ENCODE measurements at regions not wholly inside any gene's neighbourhood (a gene's known extent, or its start where the extent isn't known, plus 50 kb on each side); places are given as distances from the start of the nearest gene placed in this dataset.
"Not testable (repeated sequence)": the region's sequence is repeated elsewhere in the genome, so short reads cannot be mapped to it uniquely, and the experiment has no call there.

- H3K9me3 ChIP-seq (ENCODE audit: control insufficient read depth in 2 of 2, low read length in 2 of 2): no peaks in the 10 kb centered on the region
- no peak overlapping the region for H3K27ac ChIP-seq (ENCODE audit: low read depth in 2 of 2, low read length in 2 of 2)
- no peaks in the 10 kb centered on the region for H3K4me1 ChIP-seq (ENCODE audit: control insufficient read depth in 2 of 2, insufficient read depth in 2 of 2, low read length in 2 of 2)
- no peaks in the 10 kb centered on the region for H3K36me3 ChIP-seq (ENCODE audit: control insufficient read depth in 2 of 2, insufficient read depth in 2 of 2, low read length in 2 of 2)
- H3K27me3 ChIP-seq (ENCODE audit: control insufficient read depth in 2 of 2, insufficient read depth in 2 of 2, low read length in 2 of 2): no peaks in the 10 kb centered on the region
- no peak overlapping the region for H3K4me3 ChIP-seq (ENCODE audit: low read length in 2 of 2)
- no peak overlapping the region for H3K9ac ChIP-seq (ENCODE audit: low read depth in 1 of 2, low read length in 2 of 2)
Observed at GRCh38 chr3:171915275-171915674, 72.1 kb downstream of the TMEM212 start.

GRCh38 chr3:171916888-171917287 lies 73.7 kb downstream of the TMEM212 start:
- Histone ChIP-seq H3K9ac (ENCODE audit: low read depth in 1 of 2, low read length in 2 of 2) (no peak overlapping the region), H3K36me3 (ENCODE audit: control insufficient read depth in 2 of 2, insufficient read depth in 2 of 2, low read length in 2 of 2) (no peaks in the 10 kb centered on the region), H3K27ac (ENCODE audit: low read depth in 2 of 2, low read length in 2 of 2) (no peak overlapping the region), H3K4me3 (ENCODE audit: low read length in 2 of 2) (no peak overlapping the region), H3K27me3 (ENCODE audit: control insufficient read depth in 2 of 2, insufficient read depth in 2 of 2, low read length in 2 of 2) (no peaks in the 10 kb centered on the region), H3K4me1 (ENCODE audit: control insufficient read depth in 2 of 2, insufficient read depth in 2 of 2, low read length in 2 of 2) (no peaks in the 10 kb centered on the region), H3K9me3 (ENCODE audit: control insufficient read depth in 2 of 2, low read length in 2 of 2) (no peaks in the 10 kb centered on the region)

GRCh38 chr3:171922629-171923028 lies 79.5 kb downstream of the TMEM212 start:
- H3K4me1 ChIP-seq (ENCODE audit: control insufficient read depth in 2 of 2, insufficient read depth in 2 of 2, low read length in 2 of 2); H3K9ac ChIP-seq (ENCODE audit: low read depth in 1 of 2, low read length in 2 of 2); H3K36me3 ChIP-seq (ENCODE audit: control insufficient read depth in 2 of 2, insufficient read depth in 2 of 2, low read length in 2 of 2); H3K27ac ChIP-seq (ENCODE audit: low read depth in 2 of 2, low read length in 2 of 2); H3K4me3 ChIP-seq (ENCODE audit: low read length in 2 of 2); H3K9me3 ChIP-seq (ENCODE audit: control insufficient read depth in 2 of 2, low read length in 2 of 2); H3K27me3 ChIP-seq (ENCODE audit: control insufficient read depth in 2 of 2, insufficient read depth in 2 of 2, low read length in 2 of 2): not testable (repeated sequence)

- H3K4me3 ChIP-seq (ENCODE audit: low read length in 2 of 2); H3K27ac ChIP-seq (ENCODE audit: low read depth in 2 of 2, low read length in 2 of 2); H3K9ac ChIP-seq (ENCODE audit: low read depth in 1 of 2, low read length in 2 of 2); H3K27me3 ChIP-seq (ENCODE audit: control insufficient read depth in 2 of 2, insufficient read depth in 2 of 2, low read length in 2 of 2); H3K9me3 ChIP-seq (ENCODE audit: control insufficient read depth in 2 of 2, low read length in 2 of 2); H3K4me1 ChIP-seq (ENCODE audit: control insufficient read depth in 2 of 2, insufficient read depth in 2 of 2, low read length in 2 of 2); H3K36me3 ChIP-seq (ENCODE audit: control insufficient read depth in 2 of 2, insufficient read depth in 2 of 2, low read length in 2 of 2): not testable (repeated sequence)
Observed at GRCh38 chr3:171923668-171924067, 80.5 kb downstream of the TMEM212 start.

- not testable (repeated sequence) for H3K36me3 ChIP-seq (ENCODE audit: control insufficient read depth in 2 of 2, insufficient read depth in 2 of 2, low read length in 2 of 2); H3K27me3 ChIP-seq (ENCODE audit: control insufficient read depth in 2 of 2, insufficient read depth in 2 of 2, low read length in 2 of 2); H3K9ac ChIP-seq (ENCODE audit: low read depth in 1 of 2, low read length in 2 of 2); H3K4me3 ChIP-seq (ENCODE audit: low read length in 2 of 2); H3K27ac ChIP-seq (ENCODE audit: low read depth in 2 of 2, low read length in 2 of 2); H3K4me1 ChIP-seq (ENCODE audit: control insufficient read depth in 2 of 2, insufficient read depth in 2 of 2, low read length in 2 of 2); H3K9me3 ChIP-seq (ENCODE audit: control insufficient read depth in 2 of 2, low read length in 2 of 2)
Observed at GRCh38 chr3:171924864-171925263, 81.7 kb downstream of the TMEM212 start.

GRCh38 chr3:171932153-171932611 lies 89.0 kb downstream of the TMEM212 start:
- Histone ChIP-seq H3K27ac (ENCODE audit: low read depth in 2 of 2, low read length in 2 of 2) (no peak overlapping the region), H3K9ac (ENCODE audit: low read depth in 1 of 2, low read length in 2 of 2) (no peak overlapping the region), H3K27me3 (ENCODE audit: control insufficient read depth in 2 of 2, insufficient read depth in 2 of 2, low read length in 2 of 2) (no peaks in the 10 kb centered on the region), H3K4me1 (ENCODE audit: control insufficient read depth in 2 of 2, insufficient read depth in 2 of 2, low read length in 2 of 2) (no peaks in the 10 kb centered on the region), H3K4me3 (ENCODE audit: low read length in 2 of 2) (no peak overlapping the region), H3K9me3 (ENCODE audit: control insufficient read depth in 2 of 2, low read length in 2 of 2) (no peaks in the 10 kb centered on the region), H3K36me3 (ENCODE audit: control insufficient read depth in 2 of 2, insufficient read depth in 2 of 2, low read length in 2 of 2) (no peaks in the 10 kb centered on the region)

- Histone ChIP-seq H3K27ac (ENCODE audit: low read depth in 2 of 2, low read length in 2 of 2) (no peak overlapping the region), H3K27me3 (ENCODE audit: control insufficient read depth in 2 of 2, insufficient read depth in 2 of 2, low read length in 2 of 2) (no peaks in the 10 kb centered on the region), H3K4me3 (ENCODE audit: low read length in 2 of 2) (no peak overlapping the region), H3K9me3 (ENCODE audit: control insufficient read depth in 2 of 2, low read length in 2 of 2) (no peaks in the 10 kb centered on the region), H3K4me1 (ENCODE audit: control insufficient read depth in 2 of 2, insufficient read depth in 2 of 2, low read length in 2 of 2) (no peaks in the 10 kb centered on the region), H3K9ac (ENCODE audit: low read depth in 1 of 2, low read length in 2 of 2) (no peak overlapping the region), H3K36me3 (ENCODE audit: control insufficient read depth in 2 of 2, insufficient read depth in 2 of 2, low read length in 2 of 2) (no peaks in the 10 kb centered on the region)
Observed at GRCh38 chr3:171933441-171933840, 90.3 kb downstream of the TMEM212 start.

- Histone ChIP-seq H3K9ac (ENCODE audit: low read depth in 1 of 2, low read length in 2 of 2) (no peak overlapping the region), H3K27ac (ENCODE audit: low read depth in 2 of 2, low read length in 2 of 2) (no peak overlapping the region)
Observed at GRCh38 chr3:171935261-171936123, 92.3 kb downstream of the TMEM212 start.

GRCh38 chr3:171936191-171936841 lies 93.2 kb downstream of the TMEM212 start:
- no peaks in the 10 kb centered on the region for H3K36me3 ChIP-seq (ENCODE audit: control insufficient read depth in 2 of 2, insufficient read depth in 2 of 2, low read length in 2 of 2)
- no peak overlapping the region for H3K4me3 ChIP-seq (ENCODE audit: low read length in 2 of 2)
- H3K27me3 ChIP-seq (ENCODE audit: control insufficient read depth in 2 of 2, insufficient read depth in 2 of 2, low read length in 2 of 2): no peaks in the 10 kb centered on the region
- H3K4me1 ChIP-seq (ENCODE audit: control insufficient read depth in 2 of 2, insufficient read depth in 2 of 2, low read length in 2 of 2): no peaks in the 10 kb centered on the region
- H3K9ac ChIP-seq (ENCODE audit: low read depth in 1 of 2, low read length in 2 of 2): no peak overlapping the region
- H3K9me3 ChIP-seq (ENCODE audit: control insufficient read depth in 2 of 2, low read length in 2 of 2): no peaks in the 10 kb centered on the region
- no peak overlapping the region for H3K27ac ChIP-seq (ENCODE audit: low read depth in 2 of 2, low read length in 2 of 2)

More at GRCh38 chr3:171935261-171936123, 92.3 kb downstream of the TMEM212 start:
- no peaks in the 10 kb centered on the region for H3K9me3 ChIP-seq (ENCODE audit: control insufficient read depth in 2 of 2, low read length in 2 of 2)
- H3K4me3 ChIP-seq (ENCODE audit: low read length in 2 of 2): no peak overlapping the region
- H3K27me3 ChIP-seq (ENCODE audit: control insufficient read depth in 2 of 2, insufficient read depth in 2 of 2, low read length in 2 of 2): no peaks in the 10 kb centered on the region
- H3K36me3 ChIP-seq (ENCODE audit: control insufficient read depth in 2 of 2, insufficient read depth in 2 of 2, low read length in 2 of 2): no peaks in the 10 kb centered on the region
- no peaks in the 10 kb centered on the region for H3K4me1 ChIP-seq (ENCODE audit: control insufficient read depth in 2 of 2, insufficient read depth in 2 of 2, low read length in 2 of 2)

- Histone ChIP-seq H3K9me3 (ENCODE audit: control insufficient read depth in 2 of 2, low read length in 2 of 2) (no peaks in the 10 kb centered on the region), H3K9ac (ENCODE audit: low read depth in 1 of 2, low read length in 2 of 2) (no peak overlapping the region), H3K27me3 (ENCODE audit: control insufficient read depth in 2 of 2, insufficient read depth in 2 of 2, low read length in 2 of 2) (no peaks in the 10 kb centered on the region), H3K27ac (ENCODE audit: low read depth in 2 of 2, low read length in 2 of 2) (no peak overlapping the region), H3K4me1 (ENCODE audit: control insufficient read depth in 2 of 2, insufficient read depth in 2 of 2, low read length in 2 of 2) (peaks cover 0 to 8% of the 10 kb centered on the region in 2 donors), H3K36me3 (ENCODE audit: control insufficient read depth in 2 of 2, insufficient read depth in 2 of 2, low read length in 2 of 2) (no peaks in the 10 kb centered on the region), H3K4me3 (ENCODE audit: low read length in 2 of 2) (no peak overlapping the region)
Observed at GRCh38 chr3:171939578-171939977, 96.4 kb downstream of the TMEM212 start.
